B cell (primary cell): ENCODE measurements at regions not wholly inside any gene's neighbourhood (a gene's known extent, or its start where the extent isn't known, plus 50 kb on each side); places are given as distances from the start of the nearest gene placed in this dataset.
"Not testable (repeated sequence)": the region's sequence is repeated elsewhere in the genome, so short reads cannot be mapped to it uniquely, and the experiment has no call there.

Source experiments
- ATAC-seq: fragments of 200-7000 bp; cut with Tn5 transposase; one replicate; pipeline ENCODE4 v1.10.0; 2021; ENCODE audit warnings: low read depth, mild to moderate bottlenecking, moderate number of reproducible peaks, moderate library complexity
- CTCF ChIA-PET: fragments of 350-600 bp; sonication (Branson Sonifier 250); formaldehyde crosslinking; loops from one replicate; lab custom pipeline; 2021; ENCODE audit warnings: antibody characterized with exemption, inconsistent platforms; lab: Charles Lee
- POLR2A ChIA-PET: fragments of 350-600 bp; sonication (Branson Sonifier 250); formaldehyde crosslinking; loops from one replicate; lab custom pipeline; 2021; ENCODE audit warnings: antibody characterized with exemption; lab: Charles Lee
- DNase-seq: peaks from one replicate; pipeline ENCODE4 v3.0.0; 2013
- H2AFZ ChIP-seq: 2 replicates; pipeline ENCODE4 v1.6.1; 2012; ENCODE audit warnings: mild to moderate bottlenecking, low read depth, low read length; ENCODE audit not compliant: insufficient read depth, poor library complexity, severe bottlenecking
- H3K27ac ChIP-seq, 2 donors: 1 replicate in 1 of 2; 2 replicates in 1 of 2; pipeline ENCODE4 v1.5.1; 2012 to 2013; ENCODE audit warnings: low read length in 2 of 2, mild to moderate bottlenecking in 2 of 2, moderate library complexity in 1 of 2
- H3K27me3 ChIP-seq, 4 experiments: fragments of 200-600 bp in 1 of 4; sonication (generic) in 1 of 4; replicated peaks in 1 of 4; 1 replicate in 2 of 4; 2 replicates in 2 of 4; pipeline versions ENCODE4 v1.6.1 to v1.7.0; 2013 to 2016; ENCODE audit warnings: low read length in 3 of 4, mild to moderate bottlenecking in 2 of 4, mixed read lengths in 1 of 4, moderate library complexity in 1 of 4; ENCODE audit not compliant: insufficient read depth in 4 of 4, control insufficient read depth in 3 of 4; ENCODE audit errors: control extremely low read depth in 1 of 4
- H3K36me3 ChIP-seq, 2 experiments: replicated peaks in 1 of 2; 1 replicate in 1 of 2; 2 replicates in 1 of 2; pipeline versions ENCODE4 v1.6.1 to v1.7.1; 2013; ENCODE audit warnings: low read length in 1 of 2; ENCODE audit not compliant: insufficient read depth in 2 of 2, control insufficient read depth in 1 of 2; ENCODE audit errors: control extremely low read depth in 1 of 2, extremely low read depth in 1 of 2
- H3K4me1 ChIP-seq, 2 donors: fragments of 200-600 bp in 1 of 2; sonication (generic) in 1 of 2; 1 replicate in 1 of 2; 2 replicates in 1 of 2; pipeline versions ENCODE4 v1.5.1 to v1.6.1; 2013 to 2017; ENCODE audit warnings: low read length in 2 of 2; ENCODE audit not compliant: control insufficient read depth in 2 of 2, insufficient read depth in 2 of 2
- H3K4me2 ChIP-seq: replicated peaks from 2 replicates; pipeline ENCODE3; 2012; ENCODE audit warnings: mild to moderate bottlenecking, low read depth, low read length; ENCODE audit not compliant: poor library complexity, severe bottlenecking
- H3K4me3 ChIP-seq, 5 experiments: fragments of 200-600 bp in 1 of 5; sonication (generic) in 1 of 5; 1 replicate in 3 of 5; 2 replicates in 2 of 5; pipeline versions ENCODE4 v1.5.1 to v1.7.0; 2011 to 2016; ENCODE audit warnings: low read length in 4 of 5, mild to moderate bottlenecking in 4 of 5, low read depth in 2 of 5, control low read depth in 1 of 5, moderate library complexity in 1 of 5; ENCODE audit not compliant: insufficient read depth in 1 of 5; ENCODE audit errors: control extremely low read depth in 1 of 5, extremely low read depth in 1 of 5
- H3K79me2 ChIP-seq: fragments of 200-600 bp; sonication (generic); one replicate; pipeline ENCODE4 v1.6.0; 2016; ENCODE audit warnings: low read length; ENCODE audit not compliant: control insufficient read depth, insufficient read depth
- H3K9ac ChIP-seq: fragments of 200-600 bp; sonication (generic); 2 replicates; pipeline ENCODE4 v1.6.1; 2017; ENCODE audit warnings: mild to moderate bottlenecking, low read length, moderate library complexity
- H3K9me3 ChIP-seq, 3 donors: one replicate each; pipeline versions ENCODE4 v1.6.1 to v1.7.1; 2013; ENCODE audit warnings: low read length in 2 of 3; ENCODE audit not compliant: control insufficient read depth in 2 of 3, insufficient read depth in 1 of 3; ENCODE audit errors: control extremely low read depth in 1 of 3
- H4K20me1 ChIP-seq: 2 replicates; pipeline ENCODE4 v1.6.0; 2012; ENCODE audit warnings: mild to moderate bottlenecking, low read length; ENCODE audit not compliant: insufficient read depth, control insufficient read depth, poor library complexity, severe bottlenecking
- H3K27ac Mint-ChIP-seq: one replicate; pipeline ENCODE4 v1.8.0; 2021; ENCODE audit warnings: mixed read lengths
- H3K27me3 Mint-ChIP-seq: one replicate; pipeline ENCODE4 v1.8.0; 2021; ENCODE audit warnings: mixed read lengths
- H3K4me1 Mint-ChIP-seq: one replicate; pipeline ENCODE4 v1.8.0; 2021; ENCODE audit warnings: mixed read lengths
- H3K4me3 Mint-ChIP-seq: one replicate; pipeline ENCODE4 v1.8.0; 2021; ENCODE audit warnings: mixed read lengths
- H3K9me3 Mint-ChIP-seq: one replicate; pipeline ENCODE4 v1.8.0; 2022; ENCODE audit warnings: mixed read lengths; ENCODE audit not compliant: insufficient read depth
- WGBS: methylation state at CpG from one replicate; pipeline ENCODE4 v1.1.5; 2013; ENCODE audit warnings: missing lambda C conversion rate; ENCODE audit not compliant: insufficient coverage; 5-methylcytosine and 5-hydroxymethylcytosine counted together
- intact Hi-C: fragments of 100-400 bp; cut with micrococcal nuclease; formaldehyde crosslinking; loops from one replicate; pipeline ENCODE4 v1.10.0; 2022

DNA sequence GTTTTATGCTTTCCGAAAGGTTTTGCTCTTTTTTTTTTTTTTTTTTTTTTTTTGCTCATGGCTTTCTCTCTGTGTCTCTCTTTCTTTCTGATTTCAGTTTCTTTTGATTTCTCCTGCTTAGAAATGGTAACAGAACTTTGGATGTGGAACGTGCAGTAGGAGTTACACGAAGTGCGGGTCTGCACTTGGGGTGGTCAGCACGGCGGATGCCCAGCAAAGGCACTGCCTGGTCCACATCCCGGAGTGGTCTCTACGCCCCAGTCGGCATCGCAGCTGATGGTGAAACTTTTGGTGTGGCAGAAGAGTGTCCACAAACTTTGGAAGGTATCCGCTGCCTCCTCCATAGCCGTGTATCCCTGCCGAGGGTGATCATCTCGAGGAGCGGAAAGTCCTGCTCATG, 385.2 kb downstream of the ZNF716 start:
- H3K9me3 ChIP-seq, H3K27me3 ChIP-seq, CTCF ChIA-PET, H3K4me3 Mint-ChIP-seq, H3K4me1 Mint-ChIP-seq, H3K36me3 ChIP-seq, H3K4me1 ChIP-seq, intact Hi-C loops, H3K4me3 ChIP-seq, H3K27me3 Mint-ChIP-seq, ATAC-seq, H3K4me2 ChIP-seq, H3K27ac ChIP-seq, H3K27ac Mint-ChIP-seq, POLR2A ChIA-PET, DNase-seq, H3K79me2 ChIP-seq, H3K9me3 Mint-ChIP-seq, H3K9ac ChIP-seq, H2AFZ ChIP-seq, H4K20me1 ChIP-seq: not testable (repeated sequence)
- no CpG with 5 or more reads among the region's 15 CpGs for WGBS

DNA sequence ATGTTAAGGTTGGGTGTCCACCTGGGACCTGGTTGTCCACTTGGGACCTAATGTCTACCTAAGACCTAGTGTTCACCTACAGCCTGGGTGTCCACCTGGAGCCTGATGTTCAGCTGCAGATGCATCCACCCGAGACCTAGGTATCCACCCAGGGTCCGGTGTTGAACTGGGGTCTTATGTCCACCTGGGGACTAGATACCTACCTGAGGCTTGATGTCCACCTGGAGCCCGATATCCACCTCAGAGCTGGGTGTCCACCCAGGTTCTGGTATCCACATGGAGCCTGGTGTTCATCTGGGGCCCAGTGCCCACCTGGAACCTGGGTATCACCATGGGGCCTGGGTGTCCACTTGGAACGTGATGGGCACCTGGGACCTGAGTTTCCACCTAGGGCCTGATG, 389.2 kb downstream of the ZNF716 start:
- DNase-seq, H3K9me3 Mint-ChIP-seq, H3K36me3 ChIP-seq, POLR2A ChIA-PET, H3K4me2 ChIP-seq, intact Hi-C loops, H3K9me3 ChIP-seq, H3K4me3 ChIP-seq, ATAC-seq, H3K27ac ChIP-seq, H4K20me1 ChIP-seq, H3K27me3 ChIP-seq, H3K4me1 ChIP-seq, H3K27me3 Mint-ChIP-seq, CTCF ChIA-PET, H3K9ac ChIP-seq, H3K79me2 ChIP-seq, H3K27ac Mint-ChIP-seq, H2AFZ ChIP-seq, H3K4me1 Mint-ChIP-seq, H3K4me3 Mint-ChIP-seq: not testable (repeated sequence)
- no CpG with 5 or more reads among the region's 4 CpGs for WGBS
